Stomach smooth muscle (tissue), 2 donors: ENCODE measurements at regions not wholly inside any gene's neighbourhood (a gene's known extent, or its start where the extent isn't known, plus 50 kb on each side); places are given as distances from the start of the nearest gene placed in this dataset.

Experiments
- H3K27ac ChIP-seq: one replicate; pipeline ENCODE4 v1.7.0; 2013; ENCODE audit warnings: mild to moderate bottlenecking, low read length, inconsistent platforms
- H3K27me3 ChIP-seq, 2 donors: one replicate each; pipeline ENCODE4 v1.7.0; 2013; ENCODE audit warnings: low read length in 2 of 2; ENCODE audit not compliant: insufficient read depth in 2 of 2, control insufficient read depth in 1 of 2
- H3K36me3 ChIP-seq, 2 donors: one replicate each; pipeline ENCODE4 v1.7.0; 2013; ENCODE audit warnings: low read length in 2 of 2; ENCODE audit not compliant: control insufficient read depth in 2 of 2, insufficient read depth in 2 of 2
- H3K4me1 ChIP-seq: one replicate; pipeline ENCODE4 v1.7.0; 2013; ENCODE audit warnings: low read length; ENCODE audit not compliant: control insufficient read depth, insufficient read depth
- H3K4me3 ChIP-seq, 2 donors: one replicate each; pipeline ENCODE4 v1.7.0; 2013; ENCODE audit warnings: low read length in 2 of 2
- H3K9ac ChIP-seq, 2 donors: one replicate each; pipeline ENCODE4 v1.7.0; 2013; ENCODE audit warnings: low read length in 2 of 2, mild to moderate bottlenecking in 1 of 2
- H3K9me3 ChIP-seq, 2 donors: one replicate each; pipeline ENCODE4 v1.7.0; 2013; ENCODE audit warnings: low read length in 2 of 2; ENCODE audit not compliant: control insufficient read depth in 2 of 2
- donor health status: healthy.
- donor health status: Pancreatic carcinoma.

DNA sequence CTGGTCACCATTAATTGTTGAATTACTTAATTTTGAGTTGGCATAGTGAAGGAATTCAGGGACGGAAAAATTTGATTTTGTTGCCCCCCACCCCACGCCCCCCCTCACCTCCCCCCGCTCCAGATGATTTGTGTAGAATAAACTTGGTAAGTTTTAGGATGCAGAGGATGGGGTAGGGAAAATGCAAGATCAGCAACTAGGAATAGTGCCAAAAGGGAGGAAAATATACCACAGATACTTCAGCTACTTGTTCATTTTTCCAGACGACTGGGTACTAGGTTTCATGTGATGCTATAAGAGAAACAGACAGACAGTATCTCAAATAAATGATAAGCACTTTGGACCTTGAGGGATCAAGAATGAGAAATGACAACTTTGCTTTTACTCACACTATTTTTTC lies 862.2 kb upstream of the SEMA6A start:
- H3K4me1 ChIP-seq: peaks cover 9% of the 10 kb centered on the region
- H3K27me3 ChIP-seq: no peaks in the 10 kb centered on the region
- H3K36me3 ChIP-seq: no peaks in the 10 kb centered on the region
- no peaks in the 10 kb centered on the region for H3K9me3 ChIP-seq
- H3K27ac ChIP-seq: no peak overlapping the region
- no peak overlapping the region for H3K9ac ChIP-seq
- H3K4me3 ChIP-seq: no peak overlapping the region

DNA sequence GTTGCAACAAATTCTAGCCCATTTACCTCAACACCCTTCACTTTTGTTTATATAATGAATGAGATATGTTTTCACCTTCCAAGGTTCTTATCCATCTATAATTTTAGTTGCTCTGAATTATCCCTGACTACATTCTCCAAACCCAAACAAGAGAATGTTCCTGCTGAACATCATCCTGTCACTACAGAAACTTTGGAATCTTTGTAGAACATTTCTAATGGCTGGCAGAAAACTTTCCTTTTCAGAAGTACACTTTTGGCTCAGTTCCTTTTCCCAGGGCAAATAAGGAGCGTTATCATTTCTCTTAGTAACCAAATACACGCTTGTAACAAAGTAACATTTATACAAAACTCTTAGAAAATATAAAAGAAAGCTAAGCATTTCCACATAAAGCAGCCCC lies 860.6 kb upstream of the SEMA6A start:
- peak overlapping the region; percentile 32 for H3K27ac ChIP-seq
- no peak overlapping the region for H3K4me3 ChIP-seq
- no peaks in the 10 kb centered on the region for H3K9me3 ChIP-seq
- H3K4me1 ChIP-seq: peaks cover 9% of the 10 kb centered on the region
- no peaks in the 10 kb centered on the region for H3K27me3 ChIP-seq
- H3K9ac ChIP-seq: no peak overlapping the region
- H3K36me3 ChIP-seq: no peaks in the 10 kb centered on the region

DNA sequence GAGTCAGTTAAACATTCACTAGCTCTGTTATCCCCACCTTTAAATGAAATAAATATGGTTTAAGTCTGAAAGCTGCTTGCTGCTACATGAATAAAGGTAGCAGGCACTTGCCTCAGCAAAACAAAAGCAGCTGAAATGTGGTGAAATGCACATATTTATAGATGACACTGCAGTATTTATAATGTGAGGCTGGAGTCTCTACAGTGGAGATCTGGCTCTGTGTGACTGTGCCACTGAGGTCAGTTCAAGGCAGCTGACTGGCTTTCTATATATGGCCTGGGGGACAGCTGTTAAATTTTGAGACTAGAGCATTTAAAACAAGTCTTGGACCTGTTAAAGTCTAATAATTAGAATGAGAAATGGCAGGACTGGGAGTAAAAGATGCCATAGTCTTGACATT lies 859.6 kb upstream of the SEMA6A start:
- Histone ChIP-seq H3K9me3 (no peaks in the 10 kb centered on the region), H3K9ac (no peak overlapping the region), H3K4me3 (no peak overlapping the region), H3K36me3 (no peaks in the 10 kb centered on the region), H3K27me3 (no peaks in the 10 kb centered on the region), H3K27ac (peak overlapping the region; percentile 25), H3K4me1 (peaks cover 9% of the 10 kb centered on the region)

DNA sequence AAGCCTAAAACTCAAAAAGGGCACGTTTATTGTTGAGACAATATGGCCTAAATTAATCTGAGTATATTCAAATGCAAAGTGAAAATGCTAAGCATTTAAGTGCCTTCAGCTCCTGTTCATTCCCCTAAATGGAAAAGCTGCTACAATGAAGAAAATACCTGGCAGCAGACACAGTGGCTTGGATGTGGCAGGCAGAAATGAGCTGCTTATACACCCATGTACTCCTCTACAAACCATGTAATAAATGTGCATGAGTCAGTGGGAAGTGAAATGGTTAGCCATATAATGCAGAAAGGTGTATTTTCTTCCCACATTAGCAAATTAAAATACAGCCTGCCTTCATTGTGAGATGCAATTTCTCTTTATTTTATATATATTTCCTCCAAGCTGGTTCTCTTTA lies 859.2 kb upstream of the SEMA6A start:
- peaks cover 9% of the 10 kb centered on the region for H3K4me1 ChIP-seq
- peak overlapping the region; percentile 25 for H3K27ac ChIP-seq
- no peak overlapping the region for H3K4me3 ChIP-seq
- H3K9me3 ChIP-seq: no peaks in the 10 kb centered on the region
- no peaks in the 10 kb centered on the region for H3K36me3 ChIP-seq
- no peaks in the 10 kb centered on the region for H3K27me3 ChIP-seq
- H3K9ac ChIP-seq: no peak overlapping the region

DNA sequence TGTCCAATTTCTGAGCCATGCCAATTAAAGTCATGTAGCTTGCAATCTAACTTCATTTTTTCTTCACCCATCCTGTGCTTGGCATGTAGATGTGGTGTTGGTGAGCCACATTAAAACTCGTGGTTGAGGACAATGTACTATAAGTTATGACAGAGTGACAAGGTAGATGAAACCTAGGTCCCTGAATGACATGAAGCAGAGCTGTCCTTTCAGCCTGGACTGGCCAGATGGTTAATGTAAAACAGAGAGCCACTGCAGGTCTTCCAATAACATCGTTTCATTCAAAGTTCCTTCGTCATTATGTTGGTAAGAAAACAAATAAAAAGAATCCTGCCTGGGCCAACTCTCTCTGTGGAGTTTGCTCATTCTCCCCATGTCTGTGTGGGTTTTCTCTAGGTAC lies 856.5 kb upstream of the SEMA6A start:
- H3K27ac ChIP-seq: no peak overlapping the region
- H3K36me3 ChIP-seq: no peaks in the 10 kb centered on the region
- no peaks in the 10 kb centered on the region for H3K9me3 ChIP-seq
- H3K4me1 ChIP-seq: peaks cover 9% of the 10 kb centered on the region
- H3K9ac ChIP-seq: no peak overlapping the region
- H3K27me3 ChIP-seq: no peaks in the 10 kb centered on the region
- peak overlapping the region in 1 of 2 donors; percentile 23 for H3K4me3 ChIP-seq

DNA sequence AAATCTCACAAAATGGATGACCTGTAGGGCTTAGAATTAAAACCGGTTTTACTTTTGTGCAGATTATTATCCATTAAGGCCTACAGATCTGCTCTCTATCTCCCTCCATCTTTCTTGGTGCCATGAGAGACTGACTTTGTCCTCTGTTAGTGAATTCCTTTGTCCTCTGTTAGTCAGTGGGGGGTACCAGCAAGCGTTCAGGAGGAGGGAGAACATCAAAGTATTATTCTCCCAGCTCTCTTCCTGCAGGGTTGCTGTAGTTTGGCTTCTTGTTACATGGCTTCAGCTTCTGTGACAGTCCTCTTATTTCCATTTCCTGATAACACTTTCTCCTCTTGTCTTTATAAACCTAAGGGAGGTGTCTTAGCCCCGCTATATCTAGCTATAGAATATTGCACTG lies 850.5 kb upstream of the SEMA6A start:
- no peak overlapping the region for H3K27ac ChIP-seq
- no peak overlapping the region for H3K9ac ChIP-seq
- no peak overlapping the region for H3K4me3 ChIP-seq
- no peaks in the 10 kb centered on the region for H3K9me3 ChIP-seq
- no peaks in the 10 kb centered on the region for H3K36me3 ChIP-seq
- H3K27me3 ChIP-seq: no peaks in the 10 kb centered on the region
- no peaks in the 10 kb centered on the region for H3K4me1 ChIP-seq

DNA sequence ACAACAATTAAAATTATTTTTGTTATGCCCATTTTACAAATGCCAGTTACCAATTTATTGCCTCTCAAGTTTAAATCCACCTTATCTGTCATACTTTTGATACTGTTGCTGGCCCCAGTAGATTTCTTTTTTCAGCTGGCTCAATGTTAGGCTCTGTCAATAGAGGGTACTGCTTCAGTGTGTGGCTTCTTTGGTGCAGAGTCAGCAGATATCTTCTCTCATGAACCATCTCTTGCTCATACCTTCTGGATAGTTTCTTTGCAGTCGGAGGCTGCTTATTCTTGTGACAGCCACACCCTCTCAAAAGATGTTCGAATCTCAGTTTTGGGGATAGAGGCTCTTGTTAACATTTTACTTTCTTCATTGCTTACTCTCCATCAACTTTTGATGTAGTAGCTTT lies 849.9 kb upstream of the SEMA6A start:
- Histone ChIP-seq H3K4me1 (no peaks in the 10 kb centered on the region), H3K9ac (no peak overlapping the region), H3K27ac (no peak overlapping the region), H3K4me3 (no peak overlapping the region), H3K36me3 (no peaks in the 10 kb centered on the region), H3K27me3 (no peaks in the 10 kb centered on the region), H3K9me3 (no peaks in the 10 kb centered on the region)

DNA sequence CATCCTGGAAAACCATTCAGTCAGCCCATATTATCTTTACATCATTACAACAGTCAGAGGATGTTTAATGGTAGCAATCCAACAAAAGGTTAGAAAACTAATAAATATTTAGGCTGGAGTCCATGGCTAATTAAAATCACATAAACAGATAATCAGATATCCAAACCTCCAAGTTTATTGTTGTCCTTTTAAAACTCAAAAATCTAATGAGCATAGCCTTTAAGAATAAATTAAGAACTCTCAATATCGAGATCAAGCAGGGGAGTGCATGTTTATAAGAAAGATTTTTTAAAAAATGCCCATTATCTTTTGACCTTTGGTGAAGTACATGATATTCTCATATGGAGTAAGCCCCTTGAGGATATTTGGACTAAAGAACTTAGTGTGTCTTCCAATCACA lies 842.9 kb upstream of the SEMA6A start:
- no peaks in the 10 kb centered on the region for H3K27me3 ChIP-seq
- H3K36me3 ChIP-seq: no peaks in the 10 kb centered on the region
- no peaks in the 10 kb centered on the region for H3K4me1 ChIP-seq
- no peak overlapping the region for H3K9ac ChIP-seq
- no peak overlapping the region for H3K4me3 ChIP-seq
- no peaks in the 10 kb centered on the region for H3K9me3 ChIP-seq
- no peak overlapping the region for H3K27ac ChIP-seq

DNA sequence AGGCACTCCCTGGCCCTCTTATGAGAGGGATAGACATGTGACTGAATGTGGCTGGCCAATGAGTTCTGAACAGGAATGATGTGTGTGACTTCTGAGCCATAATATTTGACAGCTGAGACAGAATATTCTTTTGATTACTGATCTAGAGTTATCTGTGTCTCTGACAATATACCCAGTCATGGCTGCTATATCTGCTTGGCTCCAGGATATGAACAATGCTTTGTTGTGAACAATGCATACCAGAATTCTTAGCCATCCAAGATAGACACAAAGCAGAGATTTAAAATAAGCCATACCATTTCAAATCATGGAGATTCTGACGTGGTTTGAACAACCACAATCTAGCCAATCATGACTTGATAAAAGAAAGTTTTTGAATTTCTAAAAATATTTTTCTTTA lies 840.3 kb upstream of the SEMA6A start:
- no peak overlapping the region for H3K27ac ChIP-seq
- no peaks in the 10 kb centered on the region for H3K36me3 ChIP-seq
- no peaks in the 10 kb centered on the region for H3K4me1 ChIP-seq
- no peak overlapping the region for H3K9ac ChIP-seq
- H3K4me3 ChIP-seq: no peak overlapping the region
- no peaks in the 10 kb centered on the region for H3K9me3 ChIP-seq
- H3K27me3 ChIP-seq: no peaks in the 10 kb centered on the region

DNA sequence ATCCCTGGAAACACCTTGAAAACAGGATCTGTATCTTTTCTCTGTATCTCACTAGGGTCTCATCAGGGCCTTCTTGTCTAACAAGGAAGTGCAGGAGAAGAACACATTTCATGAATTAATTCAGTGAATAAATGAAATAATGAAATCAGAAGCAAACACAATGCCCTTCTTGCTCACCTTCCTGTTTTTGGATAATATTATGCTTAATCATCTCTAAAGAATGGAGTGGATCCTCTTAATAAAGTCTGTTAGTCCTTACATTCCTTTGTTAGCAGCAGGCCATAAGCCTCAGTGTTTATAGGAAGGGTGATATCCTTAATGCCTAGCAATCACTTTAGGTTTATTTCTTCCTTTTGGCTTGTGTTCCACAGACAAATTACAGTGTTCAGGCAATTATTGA lies 837.1 kb upstream of the SEMA6A start:
- H3K27ac ChIP-seq: no peak overlapping the region
- no peak overlapping the region for H3K9ac ChIP-seq
- no peaks in the 10 kb centered on the region for H3K4me1 ChIP-seq
- no peaks in the 10 kb centered on the region for H3K9me3 ChIP-seq
- H3K36me3 ChIP-seq: no peaks in the 10 kb centered on the region
- H3K4me3 ChIP-seq: no peak overlapping the region
- no peaks in the 10 kb centered on the region for H3K27me3 ChIP-seq

DNA sequence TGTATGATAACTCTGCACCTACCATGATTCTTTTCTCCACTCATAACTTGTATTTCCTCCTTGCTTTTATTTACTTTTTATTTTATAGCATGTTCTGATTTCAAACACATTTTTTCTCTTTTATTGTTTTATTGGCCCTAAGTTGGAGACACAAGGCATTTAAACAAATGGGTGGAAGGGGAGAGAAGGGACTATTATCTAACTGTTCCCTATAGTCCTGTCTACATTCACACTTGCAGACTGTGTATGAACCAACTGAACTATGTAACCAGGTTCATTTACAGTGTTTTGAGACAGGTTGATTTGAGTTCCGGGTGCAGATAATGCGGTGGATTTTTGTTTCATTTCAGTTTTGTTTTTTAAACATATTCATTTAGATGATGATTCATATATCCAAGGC lies 830.6 kb upstream of the SEMA6A start:
- Histone ChIP-seq H3K9me3 (no peaks in the 10 kb centered on the region), H3K27ac (no peak overlapping the region), H3K9ac (no peak overlapping the region), H3K27me3 (no peaks in the 10 kb centered on the region), H3K4me3 (no peak overlapping the region), H3K36me3 (no peaks in the 10 kb centered on the region), H3K4me1 (no peaks in the 10 kb centered on the region)
